ENCODE measurements at regions not wholly inside any gene's neighbourhood (a gene's known extent, or its start where the extent isn't known, plus 50 kb on each side); places are given as distances from the start of the nearest gene placed in this dataset.

GRCh38 chr21:15935530-15935929 lies 205.7 kb downstream of the USP25 start:
- no peak for TF ChIP-seq CTCF (IDR thresholded peaks at IDR 0.05)
- no peak for TF ChIP-seq POLR2A (IDR thresholded peaks at IDR 0.05)

Measured in heart left ventricle (tissue), 13 donors.